ENCODE measurements at regions not wholly inside any gene's neighbourhood (a gene's known extent, or its start where the extent isn't known, plus 50 kb on each side); places are given as distances from the start of the nearest gene placed in this dataset.

GRCh38 chr13:29956853-29957252 lies 106.4 kb upstream of the UBL3 start:
- 6 to 51% methylated on average over 2 to 4 of the region's 4 CpGs for WGBS, 2 experiments (ENCODE audit: insufficient coverage in 2 of 2)
- no peaks in the 10 kb centered on the region for H3K4me1 ChIP-seq (ENCODE audit: control insufficient read depth, insufficient read depth, low read length, poor library complexity, severe bottlenecking)
- no peak overlapping the region for H3K4me3 ChIP-seq (ENCODE audit: extremely low read depth, insufficient read depth, low read length, poor library complexity, severe bottlenecking)
- no peak overlapping the region for H3K27ac ChIP-seq (ENCODE audit: low read depth, low read length, severe bottlenecking)
- H3K36me3 ChIP-seq (ENCODE audit: control insufficient read depth, insufficient read depth, low read length) = no peaks in the 10 kb centered on the region
- no peaks in the 10 kb centered on the region for H3K9me3 ChIP-seq (ENCODE audit: control insufficient read depth, low read length)

GRCh38 chr13:29955137-29955650 lies 104.8 kb upstream of the UBL3 start:
- H3K4me3 ChIP-seq (ENCODE audit: extremely low read depth, insufficient read depth, low read length, poor library complexity, severe bottlenecking) = no peak overlapping the region
- WGBS, 2 experiments (ENCODE audit: insufficient coverage in 2 of 2) = 38% methylated on average over 1 of the region's 2 CpGs; no CpG with 5 or more reads in 1 of the 2 experiments
- H3K4me1 ChIP-seq (ENCODE audit: control insufficient read depth, insufficient read depth, low read length, poor library complexity, severe bottlenecking) = no peaks in the 10 kb centered on the region
- H3K9me3 ChIP-seq (ENCODE audit: control insufficient read depth, low read length) = no peaks in the 10 kb centered on the region
- no peaks in the 10 kb centered on the region for H3K36me3 ChIP-seq (ENCODE audit: control insufficient read depth, insufficient read depth, low read length)
- H3K27ac ChIP-seq (ENCODE audit: low read depth, low read length, severe bottlenecking) = no peak overlapping the region

GRCh38 chr13:29954082-29955028 lies 103.9 kb upstream of the UBL3 start:
- no peaks in the 10 kb centered on the region for H3K4me1 ChIP-seq (ENCODE audit: control insufficient read depth, insufficient read depth, low read length, poor library complexity, severe bottlenecking)
- 89 to 93% methylated on average over 19 to 20 of the region's 23 CpGs for WGBS, 2 experiments (ENCODE audit: insufficient coverage in 2 of 2)
- no peaks in the 10 kb centered on the region for H3K9me3 ChIP-seq (ENCODE audit: control insufficient read depth, low read length)
- H3K36me3 ChIP-seq (ENCODE audit: control insufficient read depth, insufficient read depth, low read length) = no peaks in the 10 kb centered on the region
- H3K4me3 ChIP-seq (ENCODE audit: extremely low read depth, insufficient read depth, low read length, poor library complexity, severe bottlenecking) = no peak overlapping the region
- no peak overlapping the region for H3K27ac ChIP-seq (ENCODE audit: low read depth, low read length, severe bottlenecking)

- Histone ChIP-seq H3K36me3 (ENCODE audit: control insufficient read depth, insufficient read depth, low read length) (no peaks in the 10 kb centered on the region), H3K9me3 (ENCODE audit: control insufficient read depth, low read length) (no peaks in the 10 kb centered on the region), H3K27ac (ENCODE audit: low read depth, low read length, severe bottlenecking) (no peak overlapping the region), H3K4me3 (ENCODE audit: extremely low read depth, insufficient read depth, low read length, poor library complexity, severe bottlenecking) (no peak overlapping the region), H3K4me1 (ENCODE audit: control insufficient read depth, insufficient read depth, low read length, poor library complexity, severe bottlenecking) (peaks cover 4% of the 10 kb centered on the region)
- 77 to 83% methylated on average over 5 to 7 of the region's 8 CpGs for WGBS, 2 experiments (ENCODE audit: insufficient coverage in 2 of 2)
Measured at GRCh38 chr13:29953542-29953941, 103.1 kb upstream of the UBL3 start.

- Histone ChIP-seq H3K27ac (ENCODE audit: low read depth, low read length, severe bottlenecking) (no peak overlapping the region), H3K4me3 (ENCODE audit: extremely low read depth, insufficient read depth, low read length, poor library complexity, severe bottlenecking) (no peak overlapping the region), H3K9me3 (ENCODE audit: control insufficient read depth, low read length) (no peaks in the 10 kb centered on the region), H3K4me1 (ENCODE audit: control insufficient read depth, insufficient read depth, low read length, poor library complexity, severe bottlenecking) (peaks cover 6% of the 10 kb centered on the region), H3K36me3 (ENCODE audit: control insufficient read depth, insufficient read depth, low read length) (no peaks in the 10 kb centered on the region)
- WGBS, 2 experiments (ENCODE audit: insufficient coverage in 2 of 2) = 100% methylated on average over 2 of the region's 4 CpGs; no CpG with 5 or more reads in 1 of the 2 experiments
Measured at GRCh38 chr13:29952245-29952644, 101.8 kb upstream of the UBL3 start.

- no peaks in the 10 kb centered on the region for H3K36me3 ChIP-seq (ENCODE audit: control insufficient read depth, insufficient read depth, low read length)
- H3K4me3 ChIP-seq (ENCODE audit: extremely low read depth, insufficient read depth, low read length, poor library complexity, severe bottlenecking) = no peak overlapping the region
- no peak overlapping the region for H3K27ac ChIP-seq (ENCODE audit: low read depth, low read length, severe bottlenecking)
- H3K4me1 ChIP-seq (ENCODE audit: control insufficient read depth, insufficient read depth, low read length, poor library complexity, severe bottlenecking) = peaks cover 6% of the 10 kb centered on the region
- 88 to 95% methylated on average over 6 to 7 of the region's 8 CpGs for WGBS, 2 experiments (ENCODE audit: insufficient coverage in 2 of 2)
- H3K9me3 ChIP-seq (ENCODE audit: control insufficient read depth, low read length) = no peaks in the 10 kb centered on the region
Measured at GRCh38 chr13:29948791-29949190, 98.4 kb upstream of the UBL3 start.

GRCh38 chr13:29948244-29948643 lies 97.8 kb upstream of the UBL3 start:
- no peaks in the 10 kb centered on the region for H3K36me3 ChIP-seq (ENCODE audit: control insufficient read depth, insufficient read depth, low read length)
- H3K4me3 ChIP-seq (ENCODE audit: extremely low read depth, insufficient read depth, low read length, poor library complexity, severe bottlenecking) = no peak overlapping the region
- H3K4me1 ChIP-seq (ENCODE audit: control insufficient read depth, insufficient read depth, low read length, poor library complexity, severe bottlenecking) = peaks cover 6% of the 10 kb centered on the region
- no peak overlapping the region for H3K27ac ChIP-seq (ENCODE audit: low read depth, low read length, severe bottlenecking)
- no peaks in the 10 kb centered on the region for H3K9me3 ChIP-seq (ENCODE audit: control insufficient read depth, low read length)
- WGBS, 2 experiments (ENCODE audit: insufficient coverage in 2 of 2) = 88 to 100% methylated on average over 2 of the region's 7 CpGs

GRCh38 chr13:29947839-29948238 lies 97.4 kb upstream of the UBL3 start:
- no peak overlapping the region for H3K4me3 ChIP-seq (ENCODE audit: extremely low read depth, insufficient read depth, low read length, poor library complexity, severe bottlenecking)
- H3K4me1 ChIP-seq (ENCODE audit: control insufficient read depth, insufficient read depth, low read length, poor library complexity, severe bottlenecking) = peaks cover 6% of the 10 kb centered on the region
- no peak overlapping the region for H3K27ac ChIP-seq (ENCODE audit: low read depth, low read length, severe bottlenecking)
- 89 to 90% methylated on average over 5 to 9 of the region's 11 CpGs for WGBS, 2 experiments (ENCODE audit: insufficient coverage in 2 of 2)
- no peaks in the 10 kb centered on the region for H3K9me3 ChIP-seq (ENCODE audit: control insufficient read depth, low read length)
- no peaks in the 10 kb centered on the region for H3K36me3 ChIP-seq (ENCODE audit: control insufficient read depth, insufficient read depth, low read length)

- H3K36me3 ChIP-seq (ENCODE audit: control insufficient read depth, insufficient read depth, low read length) = no peaks in the 10 kb centered on the region
- H3K4me1 ChIP-seq (ENCODE audit: control insufficient read depth, insufficient read depth, low read length, poor library complexity, severe bottlenecking) = peaks cover 6% of the 10 kb centered on the region
- H3K27ac ChIP-seq (ENCODE audit: low read depth, low read length, severe bottlenecking) = no peak overlapping the region
- no peak overlapping the region for H3K4me3 ChIP-seq (ENCODE audit: extremely low read depth, insufficient read depth, low read length, poor library complexity, severe bottlenecking)
- no peaks in the 10 kb centered on the region for H3K9me3 ChIP-seq (ENCODE audit: control insufficient read depth, low read length)
- WGBS, 2 experiments (ENCODE audit: insufficient coverage in 2 of 2) = 90 to 95% methylated on average over 4 to 6 of the region's 6 CpGs
Measured at GRCh38 chr13:29946093-29946492, 95.7 kb upstream of the UBL3 start.

- Histone ChIP-seq H3K36me3 (ENCODE audit: control insufficient read depth, insufficient read depth, low read length) (no peaks in the 10 kb centered on the region), H3K4me1 (ENCODE audit: control insufficient read depth, insufficient read depth, low read length, poor library complexity, severe bottlenecking) (peaks cover 3% of the 10 kb centered on the region), H3K27ac (ENCODE audit: low read depth, low read length, severe bottlenecking) (no peak overlapping the region), H3K9me3 (ENCODE audit: control insufficient read depth, low read length) (no peaks in the 10 kb centered on the region), H3K4me3 (ENCODE audit: extremely low read depth, insufficient read depth, low read length, poor library complexity, severe bottlenecking) (no peak overlapping the region)
- 55 to 59% methylated on average over 4 to 6 of the region's 8 CpGs for WGBS, 2 experiments (ENCODE audit: insufficient coverage in 2 of 2)
Measured at GRCh38 chr13:29943686-29944085, 93.3 kb upstream of the UBL3 start.

- H3K4me3 ChIP-seq (ENCODE audit: extremely low read depth, insufficient read depth, low read length, poor library complexity, severe bottlenecking) = no peak overlapping the region
- WGBS, 2 experiments (ENCODE audit: insufficient coverage in 2 of 2) = no CpG with 5 or more reads among the region's 2 CpGs
- H3K9me3 ChIP-seq (ENCODE audit: control insufficient read depth, low read length) = no peaks in the 10 kb centered on the region
Measured at GRCh38 chr13:29943273-29943672, 92.9 kb upstream of the UBL3 start.

More at GRCh38 chr13:29943273-29943672, 92.9 kb upstream of the UBL3 start:
- no peaks in the 10 kb centered on the region for H3K36me3 ChIP-seq (ENCODE audit: control insufficient read depth, insufficient read depth, low read length)
- no peaks in the 10 kb centered on the region for H3K4me1 ChIP-seq (ENCODE audit: control insufficient read depth, insufficient read depth, low read length, poor library complexity, severe bottlenecking)
- no peak overlapping the region for H3K27ac ChIP-seq (ENCODE audit: low read depth, low read length, severe bottlenecking)
